OCI-LY1 (cell line): ENCODE measurements at regions not wholly inside any gene's neighbourhood (a gene's known extent, or its start where the extent isn't known, plus 50 kb on each side); places are given as distances from the start of the nearest gene placed in this dataset.

Source experiments
- CTCF ChIP-seq: fragments of 200-600 bp; sonication (generic), shearing (Covaris generic); IDR thresholded peaks from 2 replicates; pipeline ENCODE4 v1.5.1; 2017; ENCODE audit warnings: mild to moderate bottlenecking, antibody characterized with exemption, low read length, moderate library complexity, mixed read lengths
- EZH2 ChIP-seq: fragments of 200-600 bp; sonication (generic), shearing (Covaris generic); IDR thresholded peaks from 2 replicates; pipeline ENCODE4 v1.8.0; 2017; ENCODE audit warnings: borderline replicate concordance, mixed run types, mild to moderate bottlenecking, antibody characterized with exemption, low read length, moderate library complexity, mixed read lengths

- TF ChIP-seq CTCF (no peak), EZH2 (no peak)
These were observed 373.8 kb upstream of the JAG1 start for GRCh38 chr20:11047559-11047958.
